GM21447 (cell line): ENCODE measurements at regions not wholly inside any gene's neighbourhood (a gene's known extent, or its start where the extent isn't known, plus 50 kb on each side); places are given as distances from the start of the nearest gene placed in this dataset.

Source experiments
- ATAC-seq: cut with Tn5 transposase; IDR thresholded peaks from one replicate; pipeline ENCODE4 v1.9.1; 2021; ENCODE audit not compliant: unreplicated experiment

- no peak for ATAC-seq
Observed at GRCh38 chr3:30290479-30290878, 315.9 kb upstream of the TGFBR2 start.

GRCh38 chr3:30292192-30292893 lies 314.1 kb upstream of the TGFBR2 start:
- ATAC-seq = no peak

GRCh38 chr3:30293621-30294240 lies 312.7 kb upstream of the TGFBR2 start:
- no peak for ATAC-seq

- no peak for ATAC-seq
Observed at GRCh38 chr3:30294241-30294667, 312.1 kb upstream of the TGFBR2 start.

- ATAC-seq = no peak
Observed at GRCh38 chr3:30297112-30297511, 309.3 kb upstream of the TGFBR2 start.

- ATAC-seq = no peak
Observed at GRCh38 chr3:30299674-30300385, 306.6 kb upstream of the TGFBR2 start.

- ATAC-seq = no peak
Observed at GRCh38 chr3:30300809-30301208, 305.6 kb upstream of the TGFBR2 start.

- no peak for ATAC-seq
Observed at GRCh38 chr3:30302027-30302426, 304.4 kb upstream of the TGFBR2 start.

- ATAC-seq = no peak
Observed at GRCh38 chr3:30303770-30304169, 302.6 kb upstream of the TGFBR2 start.

GRCh38 chr3:30305021-30305420 lies 301.4 kb upstream of the TGFBR2 start:
- no peak for ATAC-seq

GRCh38 chr3:30306896-30307295 lies 299.5 kb upstream of the TGFBR2 start:
- no peak for ATAC-seq

GRCh38 chr3:30307372-30307950 lies 298.9 kb upstream of the TGFBR2 start:
- no peak for ATAC-seq

- no peak for ATAC-seq
Observed at GRCh38 chr3:30308131-30308530, 298.3 kb upstream of the TGFBR2 start.

- ATAC-seq = no peak
Observed at GRCh38 chr3:30309961-30310954, 296.1 kb upstream of the TGFBR2 start.

- no peak for ATAC-seq
Observed at GRCh38 chr3:30311781-30312180, 294.6 kb upstream of the TGFBR2 start.

- ATAC-seq = no peak
Observed at GRCh38 chr3:30313840-30314239, 292.6 kb upstream of the TGFBR2 start.

GRCh38 chr3:30314757-30315325 lies 291.6 kb upstream of the TGFBR2 start:
- ATAC-seq = no peak

- no peak for ATAC-seq
Observed at GRCh38 chr3:30315447-30315846, 291.0 kb upstream of the TGFBR2 start.

- ATAC-seq = no peak
Observed at GRCh38 chr3:30317561-30317960, 288.8 kb upstream of the TGFBR2 start.

- no peak for ATAC-seq
Observed at GRCh38 chr3:30318110-30318509, 288.3 kb upstream of the TGFBR2 start.
